ENCODE measurements at regions not wholly inside any gene's neighbourhood (a gene's known extent, or its start where the extent isn't known, plus 50 kb on each side); places are given as distances from the start of the nearest gene placed in this dataset.

GRCh38 chr7:48742079-48742798 lies 182.1 kb upstream of the CDC14C start:
- no peak for TF ChIP-seq SP1 (IDR thresholded peaks at IDR 0.05; ENCODE audit: low read depth, low read length)
- no peak for TF ChIP-seq GABPA (IDR thresholded peaks at IDR 0.05; ENCODE audit: borderline replicate concordance, insufficient read depth, low read length)
- no peak for TF ChIP-seq CTCF (IDR thresholded peaks at IDR 0.05; ENCODE audit: control extremely low read depth in 1 of 3, insufficient read depth in 1 of 3, low read depth in 1 of 3, low read length in 3 of 3)
- no peak for TF ChIP-seq CHD7 (IDR thresholded peaks at IDR 0.05; ENCODE audit: insufficient replicate concordance, low read length)
- no peak for TF ChIP-seq ZNF274 (IDR thresholded peaks at IDR 0.05; ENCODE audit: borderline replicate concordance, extremely low read depth, low read length)
- TF ChIP-seq EZH2 (IDR thresholded peaks at IDR 0.05; ENCODE audit: low read depth, low read length, severe bottlenecking) = no peak
- no peak for TF ChIP-seq POLR2AphosphoS5 (IDR thresholded peaks at IDR 0.05; ENCODE audit: low read depth, low read length)
- TF ChIP-seq MAX (IDR thresholded peaks at IDR 0.05) = no peak
